ENCODE measurements at regions not wholly inside any gene's neighbourhood (a gene's known extent, or its start where the extent isn't known, plus 50 kb on each side); places are given as distances from the start of the nearest gene placed in this dataset.

- TF ChIP-seq JUNB (IDR thresholded peaks at IDR 0.05) (no peak), ASH2L (IDR thresholded peaks at IDR 0.05; ENCODE audit: borderline replicate concordance, low read depth) (no peak), JUND (IDR thresholded peaks at IDR 0.05; ENCODE audit: low read depth, low read length) (no peak), SMAD1 (IDR thresholded peaks at IDR 0.05; ENCODE audit: low read depth, partially characterized antibody) (no peak), SMARCA5 (IDR thresholded peaks at IDR 0.05) (no peak), GATAD2B (conservative IDR thresholded peaks at IDR 0.05; ENCODE audit: low read depth) (no peak), RB1 (IDR thresholded peaks at IDR 0.05; ENCODE audit: borderline replicate concordance) (no peak)
- TF ChIP-seq, protein P1, sequence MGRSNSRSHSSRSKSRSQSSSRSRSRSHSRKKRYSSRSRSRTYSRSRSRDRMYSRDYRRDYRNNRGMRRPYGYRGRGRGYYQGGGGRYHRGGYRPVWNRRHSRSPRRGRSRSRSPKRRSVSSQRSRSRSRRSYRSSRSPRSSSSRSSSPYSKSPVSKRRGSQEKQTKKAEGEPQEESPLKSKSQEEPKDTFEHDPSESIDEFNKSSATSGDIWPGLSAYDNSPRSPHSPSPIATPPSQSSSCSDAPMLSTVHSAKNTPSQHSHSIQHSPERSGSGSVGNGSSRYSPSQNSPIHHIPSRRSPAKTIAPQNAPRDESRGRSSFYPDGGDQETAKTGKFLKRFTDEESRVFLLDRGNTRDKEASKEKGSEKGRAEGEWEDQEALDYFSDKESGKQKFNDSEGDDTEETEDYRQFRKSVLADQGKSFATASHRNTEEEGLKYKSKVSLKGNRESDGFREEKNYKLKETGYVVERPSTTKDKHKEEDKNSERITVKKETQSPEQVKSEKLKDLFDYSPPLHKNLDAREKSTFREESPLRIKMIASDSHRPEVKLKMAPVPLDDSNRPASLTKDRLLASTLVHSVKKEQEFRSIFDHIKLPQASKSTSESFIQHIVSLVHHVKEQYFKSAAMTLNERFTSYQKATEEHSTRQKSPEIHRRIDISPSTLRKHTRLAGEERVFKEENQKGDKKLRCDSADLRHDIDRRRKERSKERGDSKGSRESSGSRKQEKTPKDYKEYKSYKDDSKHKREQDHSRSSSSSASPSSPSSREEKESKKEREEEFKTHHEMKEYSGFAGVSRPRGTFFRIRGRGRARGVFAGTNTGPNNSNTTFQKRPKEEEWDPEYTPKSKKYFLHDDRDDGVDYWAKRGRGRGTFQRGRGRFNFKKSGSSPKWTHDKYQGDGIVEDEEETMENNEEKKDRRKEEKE (IDR thresholded peaks at IDR 0.05) = no peak
Observed at GRCh38 chr5:167755420-167755819, 536.0 kb upstream of the WWC1 start (continued).

DNA sequence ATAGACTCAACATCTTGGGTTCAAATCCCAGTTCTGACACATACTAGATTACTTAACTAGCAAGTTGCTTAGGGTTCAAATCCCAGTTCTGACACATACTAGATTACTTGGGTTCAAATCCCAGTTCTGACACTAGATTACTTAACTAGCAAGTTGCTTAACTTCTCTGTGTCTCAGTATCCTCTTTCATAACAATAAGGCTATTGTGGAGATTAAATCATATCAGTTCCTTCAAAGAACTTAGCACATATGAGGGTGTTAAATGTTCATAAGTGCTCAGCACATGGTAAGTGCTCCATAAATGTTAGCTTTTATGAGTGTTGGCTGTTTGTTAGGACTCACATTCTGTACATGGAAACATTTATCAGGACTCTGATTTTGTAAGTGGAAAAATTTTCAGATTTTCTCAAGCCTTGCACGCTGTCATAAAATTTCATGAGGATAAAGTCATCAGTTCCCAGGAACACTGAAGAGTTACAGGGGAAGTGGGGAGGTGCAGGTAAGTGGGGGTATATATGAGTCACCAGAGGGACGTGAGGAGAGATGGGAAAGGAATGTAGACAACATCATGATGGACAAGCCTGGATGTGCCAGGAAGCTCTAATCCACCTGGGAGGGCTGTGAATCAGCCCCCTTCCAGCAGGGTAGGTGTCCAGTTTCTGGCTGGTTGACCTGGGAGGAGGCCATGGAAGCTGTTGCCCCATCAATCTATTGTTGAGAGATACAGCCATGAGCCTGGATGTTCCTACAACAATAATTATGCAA, 532.2 kb upstream of the WWC1 start:
- TF ChIP-seq POLR2A (IDR thresholded peaks at IDR 0.05; ENCODE audit: low read depth, low read length) (no peak), SUPT20H (IDR thresholded peaks at IDR 0.05; ENCODE audit: borderline replicate concordance, control insufficient read depth, low read depth, low read length) (no peak), HDAC6 (IDR thresholded peaks at IDR 0.05; ENCODE audit: unreplicated experiment) (no peak), CBFB (IDR thresholded peaks at IDR 0.05; ENCODE audit: low read depth) (no peak), TBL1XR1 (IDR thresholded peaks at IDR 0.05; ENCODE audit: low read depth, low read length) (no peak), MYC (IDR thresholded peaks at IDR 0.05; ENCODE audit: insufficient read depth, insufficient read length, insufficient replicate concordance, low read length, severe bottlenecking) (no peak), KLF5 (IDR thresholded peaks at IDR 0.05; ENCODE audit: partially characterized antibody) (no peak), MXI1 (IDR thresholded peaks at IDR 0.05; ENCODE audit: low read depth, low read length) (no peak), LARP7 (IDR thresholded peaks at IDR 0.05) (no peak)
- TF ChIP-seq, protein P2, sequence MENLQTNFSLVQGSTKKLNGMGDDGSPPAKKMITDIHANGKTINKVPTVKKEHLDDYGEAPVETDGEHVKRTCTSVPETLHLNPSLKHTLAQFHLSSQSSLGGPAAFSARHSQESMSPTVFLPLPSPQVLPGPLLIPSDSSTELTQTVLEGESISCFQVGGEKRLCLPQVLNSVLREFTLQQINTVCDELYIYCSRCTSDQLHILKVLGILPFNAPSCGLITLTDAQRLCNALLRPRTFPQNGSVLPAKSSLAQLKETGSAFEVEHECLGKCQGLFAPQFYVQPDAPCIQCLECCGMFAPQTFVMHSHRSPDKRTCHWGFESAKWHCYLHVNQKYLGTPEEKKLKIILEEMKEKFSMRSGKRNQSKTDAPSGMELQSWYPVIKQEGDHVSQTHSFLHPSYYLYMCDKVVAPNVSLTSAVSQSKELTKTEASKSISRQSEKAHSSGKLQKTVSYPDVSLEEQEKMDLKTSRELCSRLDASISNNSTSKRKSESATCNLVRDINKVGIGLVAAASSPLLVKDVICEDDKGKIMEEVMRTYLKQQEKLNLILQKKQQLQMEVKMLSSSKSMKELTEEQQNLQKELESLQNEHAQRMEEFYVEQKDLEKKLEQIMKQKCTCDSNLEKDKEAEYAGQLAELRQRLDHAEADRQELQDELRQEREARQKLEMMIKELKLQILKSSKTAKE (IDR thresholded peaks at IDR 0.05; ENCODE audit: low read depth, poor library complexity, severe bottlenecking) = no peak
- 11% methylated on average over 2 of the region's 2 CpGs for WGBS (ENCODE audit: insufficient coverage, insufficient replicate concordance, low lambda C conversion rate, missing lambda C conversion rate)
- no peak for FAIRE-seq
- no peak for ATAC-seq
- BruUV-seq (replicated peaks) = no TSS peak
- H3K27me3 ChIP-seq (replicated peaks in 1 of 2; ENCODE audit: control insufficient read depth in 2 of 2, insufficient read depth in 2 of 2, low read length in 1 of 2) = no peaks in the 10 kb centered on the region
- H3K4me3 ChIP-seq = no peak overlapping the region
- no peaks in the 10 kb centered on the region for H3K36me3 ChIP-seq (ENCODE audit: control insufficient read depth in 2 of 2, insufficient read depth in 2 of 2, low read length in 1 of 2)
- intact Hi-C loops (cut with micrococcal nuclease; ENCODE audit: unreplicated experiment) = no loop called here
- no peak overlapping the region for H3K4me2 ChIP-seq (ENCODE audit: control insufficient read depth, insufficient read depth)
- ChIA-PET RAD21 (ENCODE audit: unreplicated experiment) (no interaction called here), SMC1A (ENCODE audit: uncharacterized antibody, unreplicated experiment) (interaction anchor here (1.0 to 1.1 kb wide), 2 partner anchors 9 to 18 kb away, joined by 3 read pairs; no protein-coding TSS in a partner anchor), POLR2A (no interaction called here), CTCF (interaction anchor here (1.0 kb wide), 1 partner anchor 461 kb away, joined by 3 read pairs; no protein-coding TSS in a partner anchor)
- H2AFZ ChIP-seq (ENCODE audit: control insufficient read depth, low read depth, low read length) = no peak overlapping the region
- H4K20me1 ChIP-seq (ENCODE audit: control insufficient read depth, insufficient read depth) = no peaks in the 10 kb centered on the region
- H3K4me1 ChIP-seq (ENCODE audit: control insufficient read depth, insufficient read depth, low read length) = no peaks in the 10 kb centered on the region
- no peak for DNase-seq (ENCODE audit: low read depth, low spot score)
- no peak overlapping the region for H3K27ac ChIP-seq (ENCODE audit: control insufficient read depth, insufficient read depth)
- H3K79me2 ChIP-seq (ENCODE audit: control insufficient read depth, insufficient read depth, low read length) = no peaks in the 10 kb centered on the region
- no peak overlapping the region for H3K9ac ChIP-seq (ENCODE audit: control insufficient read depth, insufficient read depth, low read length)
- H3K9me3 ChIP-seq (replicated peaks; ENCODE audit: control insufficient read depth, insufficient read depth, low read length) = no peaks in the 10 kb centered on the region
- in situ Hi-C loops (cut with MboI) = no loop called here

Measured in GM12878 (cell line).